Calu3 (cell line): ENCODE measurements at regions not wholly inside any gene's neighbourhood (a gene's known extent, or its start where the extent isn't known, plus 50 kb on each side); places are given as distances from the start of the nearest gene placed in this dataset.
A peak's percentile ranks its signal among the peaks of the same experiment; 100 is the strongest.

Source experiments
- BruUV-seq: library from RNA; stranded (reverse); fragments of 400-500 nt; replicated peaks from 2 replicates; lab custom pipeline; 2021; lab: Mats Ljungman, UMichigan
- CTCF ChIA-PET: fragments of 300-600 bp; sonication (Branson Sonifier 250); formaldehyde crosslinking; loops from one replicate; lab custom pipeline; 2022; ENCODE audit warnings: antibody characterized with exemption; lab: Charles Lee
- DNase-seq: peaks from one replicate; pipeline ENCODE4 v3.0.0; 2022
- H3K27ac Mint-ChIP-seq: one replicate; pipeline ENCODE4 v1.8.0; 2022; ENCODE audit warnings: mixed read lengths; ENCODE audit not compliant: unreplicated experiment
- H3K27me3 Mint-ChIP-seq: one replicate; pipeline ENCODE4 v1.8.0; 2022; ENCODE audit warnings: mixed read lengths; ENCODE audit not compliant: unreplicated experiment
- H3K36me3 Mint-ChIP-seq: one replicate; pipeline ENCODE4 v1.8.0; 2022; ENCODE audit warnings: mild to moderate bottlenecking, moderate library complexity, mixed read lengths; ENCODE audit not compliant: insufficient read depth, unreplicated experiment
- H3K4me1 Mint-ChIP-seq: one replicate; pipeline ENCODE4 v1.8.0; 2022; ENCODE audit warnings: mild to moderate bottlenecking, low read depth, mixed read lengths; ENCODE audit not compliant: unreplicated experiment
- H3K4me3 Mint-ChIP-seq: one replicate; pipeline ENCODE4 v1.8.0; 2022; ENCODE audit warnings: mild to moderate bottlenecking, low read depth, moderate library complexity, mixed read lengths; ENCODE audit not compliant: unreplicated experiment
- H3K9me3 Mint-ChIP-seq: one replicate; pipeline ENCODE4 v1.8.0; 2022; ENCODE audit warnings: low read depth, mixed read lengths; ENCODE audit not compliant: unreplicated experiment
- intact Hi-C: fragments of 100-400 bp; cut with micrococcal nuclease; formaldehyde crosslinking; loops from one replicate; pipeline ENCODE4 v1.10.0; 2022; ENCODE audit not compliant: unreplicated experiment
- TF ChIP-seq, protein P1 (sequence below): fragments of 200-600 bp; IDR thresholded peaks from one replicate; pipeline ENCODE4 v1.8.0; 2022; ENCODE audit warnings: antibody characterized with exemption; ENCODE audit not compliant: unreplicated experiment

DNA sequence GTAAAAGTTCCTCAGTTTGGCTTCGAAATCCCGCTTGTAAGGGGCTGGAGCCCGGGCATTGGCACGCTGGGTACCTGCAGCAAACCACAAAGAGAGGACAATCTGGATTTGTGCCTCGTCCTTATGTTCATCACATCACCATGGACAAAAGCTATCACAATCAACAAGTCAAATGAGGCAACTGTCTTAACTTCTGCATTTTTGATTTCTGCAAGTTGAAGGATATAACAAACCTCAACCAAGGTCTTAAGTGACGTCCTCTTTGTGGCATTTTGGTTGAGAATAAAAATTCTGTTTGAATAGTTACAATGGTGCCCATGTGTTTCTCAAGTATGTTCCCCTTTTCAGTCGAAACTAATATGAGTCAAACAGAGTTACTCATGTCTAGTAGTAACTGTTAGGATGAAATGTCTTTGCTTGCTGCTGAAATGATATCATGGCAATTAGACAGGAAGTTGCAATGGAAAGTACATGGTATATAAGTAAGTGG, 70.8 kb upstream of the STK17B start:
- intact Hi-C loops, result no loop called here
- no peak overlapping the region for H3K27ac Mint-ChIP-seq
- no TSS peak for BruUV-seq
- TF ChIP-seq, protein P1, sequence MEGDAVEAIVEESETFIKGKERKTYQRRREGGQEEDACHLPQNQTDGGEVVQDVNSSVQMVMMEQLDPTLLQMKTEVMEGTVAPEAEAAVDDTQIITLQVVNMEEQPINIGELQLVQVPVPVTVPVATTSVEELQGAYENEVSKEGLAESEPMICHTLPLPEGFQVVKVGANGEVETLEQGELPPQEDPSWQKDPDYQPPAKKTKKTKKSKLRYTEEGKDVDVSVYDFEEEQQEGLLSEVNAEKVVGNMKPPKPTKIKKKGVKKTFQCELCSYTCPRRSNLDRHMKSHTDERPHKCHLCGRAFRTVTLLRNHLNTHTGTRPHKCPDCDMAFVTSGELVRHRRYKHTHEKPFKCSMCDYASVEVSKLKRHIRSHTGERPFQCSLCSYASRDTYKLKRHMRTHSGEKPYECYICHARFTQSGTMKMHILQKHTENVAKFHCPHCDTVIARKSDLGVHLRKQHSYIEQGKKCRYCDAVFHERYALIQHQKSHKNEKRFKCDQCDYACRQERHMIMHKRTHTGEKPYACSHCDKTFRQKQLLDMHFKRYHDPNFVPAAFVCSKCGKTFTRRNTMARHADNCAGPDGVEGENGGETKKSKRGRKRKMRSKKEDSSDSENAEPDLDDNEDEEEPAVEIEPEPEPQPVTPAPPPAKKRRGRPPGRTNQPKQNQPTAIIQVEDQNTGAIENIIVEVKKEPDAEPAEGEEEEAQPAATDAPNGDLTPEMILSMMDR, result no peak
- no peak for DNase-seq
- H3K4me1 Mint-ChIP-seq, result peaks cover 28% of the 10 kb centered on the region
- no peaks in the 10 kb centered on the region for H3K27me3 Mint-ChIP-seq
- CTCF ChIA-PET, result no interaction called here
- H3K36me3 Mint-ChIP-seq, result no peaks in the 10 kb centered on the region
- H3K4me3 Mint-ChIP-seq, result no peak overlapping the region
- H3K9me3 Mint-ChIP-seq, result no peaks in the 10 kb centered on the region

DNA sequence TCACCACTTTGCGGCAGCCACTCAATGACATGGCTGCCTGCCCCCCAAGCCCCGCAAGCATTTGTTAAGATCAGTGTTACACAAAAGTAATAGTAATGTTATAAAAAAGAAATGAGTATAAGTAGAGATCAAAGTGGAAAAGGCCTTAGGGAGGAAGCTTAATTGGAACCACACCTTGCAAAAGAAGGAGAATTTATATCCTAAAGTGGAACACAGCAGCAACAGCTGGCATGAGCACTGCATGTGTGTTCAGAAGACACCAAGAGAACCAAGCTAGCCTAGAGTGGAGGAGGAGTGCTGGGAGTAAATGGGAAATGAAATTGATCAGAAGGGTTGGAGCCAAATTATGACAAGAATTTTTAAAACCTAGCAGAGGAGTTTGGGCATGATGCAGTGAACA, 73.1 kb upstream of the STK17B start:
- no peaks in the 10 kb centered on the region for H3K36me3 Mint-ChIP-seq
- TF ChIP-seq, protein P1, result no peak
- intact Hi-C loops, result no loop called here
- DNase-seq, result no peak
- H3K9me3 Mint-ChIP-seq, result no peaks in the 10 kb centered on the region
- no TSS peak for BruUV-seq
- H3K27ac Mint-ChIP-seq, result peak overlapping the region; percentile 1
- CTCF ChIA-PET, result interaction anchor here (0.6 to 1.0 kb wide), 2 partner anchors 11 to 75 kb away, joined by 3 to 5 read pairs; no protein-coding TSS in a partner anchor
- no peak overlapping the region for H3K4me3 Mint-ChIP-seq
- peaks cover 36% of the 10 kb centered on the region for H3K4me1 Mint-ChIP-seq
- H3K27me3 Mint-ChIP-seq, result no peaks in the 10 kb centered on the region

DNA sequence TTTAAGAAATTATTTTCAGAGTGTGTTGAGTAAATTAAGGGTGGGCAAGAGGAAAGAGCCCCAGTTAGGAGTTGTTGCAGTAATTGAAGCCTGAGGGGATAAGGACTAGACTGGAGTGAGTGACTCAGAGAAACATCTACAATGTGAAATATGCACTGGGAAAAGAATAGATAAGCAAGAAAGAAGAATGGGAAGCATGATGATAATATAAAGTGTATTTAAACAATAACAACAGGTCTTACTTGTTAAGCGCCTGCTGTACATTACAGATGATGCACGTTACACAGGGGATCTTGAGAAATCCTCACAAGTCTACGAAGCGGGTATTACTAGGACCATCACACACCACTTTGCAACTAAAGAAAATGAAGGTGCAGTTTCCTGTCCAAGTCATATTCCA, 73.6 kb upstream of the STK17B start:
- no peak for DNase-seq
- CTCF ChIA-PET, result no interaction called here
- H3K9me3 Mint-ChIP-seq, result no peaks in the 10 kb centered on the region
- TF ChIP-seq, protein P1, result no peak
- no peak overlapping the region for H3K4me3 Mint-ChIP-seq
- intact Hi-C loops, result no loop called here
- H3K27ac Mint-ChIP-seq, result peak overlapping the region; percentile 1
- peaks cover 36% of the 10 kb centered on the region for H3K4me1 Mint-ChIP-seq
- no peaks in the 10 kb centered on the region for H3K36me3 Mint-ChIP-seq
- no TSS peak for BruUV-seq
- H3K27me3 Mint-ChIP-seq, result no peaks in the 10 kb centered on the region

DNA sequence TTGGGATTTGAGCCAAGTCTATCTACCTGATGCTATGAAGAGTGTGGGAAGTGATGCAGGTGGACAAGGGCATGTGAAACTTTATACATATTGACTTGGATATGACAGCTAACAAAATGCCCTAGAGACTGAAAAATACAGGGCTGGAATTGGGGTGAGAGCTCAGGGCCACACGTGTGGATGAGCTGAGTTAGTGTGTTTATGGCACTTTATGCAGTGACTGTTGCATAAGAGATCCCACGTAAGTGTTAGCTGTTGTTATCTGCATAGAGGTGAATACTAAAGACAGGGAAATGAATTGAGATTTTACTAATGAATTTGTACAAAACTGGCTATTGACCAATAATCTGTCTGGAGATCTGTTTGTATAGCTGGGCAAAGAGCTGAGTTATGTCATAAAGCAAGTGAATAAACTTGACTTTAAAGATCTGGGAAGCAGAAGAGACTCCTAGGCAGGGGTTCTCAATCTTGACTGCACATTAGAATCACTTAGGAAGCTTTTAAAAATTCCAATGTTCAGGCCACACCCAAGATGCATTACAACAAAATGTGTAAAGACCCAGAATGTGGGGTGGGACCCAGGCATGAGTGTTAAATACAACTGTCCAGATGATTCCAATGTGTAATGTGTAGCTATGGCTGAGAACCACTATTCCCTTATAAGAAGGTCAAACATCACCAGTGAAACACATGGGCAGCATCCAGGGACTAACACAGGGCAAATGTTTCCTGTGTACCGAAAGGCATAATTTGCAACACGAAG, 74.2 kb upstream of the STK17B start:
- no peaks in the 10 kb centered on the region for H3K36me3 Mint-ChIP-seq
- DNase-seq, result no peak
- TF ChIP-seq, protein P1, result no peak
- no peaks in the 10 kb centered on the region for H3K9me3 Mint-ChIP-seq
- H3K27me3 Mint-ChIP-seq, result no peaks in the 10 kb centered on the region
- peaks cover 40% of the 10 kb centered on the region for H3K4me1 Mint-ChIP-seq
- H3K4me3 Mint-ChIP-seq, result no peak overlapping the region
- H3K27ac Mint-ChIP-seq, result no peak overlapping the region
- CTCF ChIA-PET, result no interaction called here
- BruUV-seq, result no TSS peak
- intact Hi-C loops, result no loop called here
